IPS-18c (cell line): ENCODE measurements at regions not wholly inside any gene's neighbourhood (a gene's known extent, or its start where the extent isn't known, plus 50 kb on each side); places are given as distances from the start of the nearest gene placed in this dataset.

Experiments used
- H3K4me3 ChIP-seq: 2 replicates; pipeline ENCODE4 v1.7.0; 2013; ENCODE audit warnings: low read depth, mild to moderate bottlenecking, low read length, moderate library complexity; ENCODE audit not compliant: insufficient read depth
- H3K9me3 ChIP-seq: one replicate; pipeline ENCODE4 v1.6.1; 2013; ENCODE audit warnings: mild to moderate bottlenecking, low read length, moderate library complexity; ENCODE audit not compliant: control insufficient read depth, insufficient read depth

DNA sequence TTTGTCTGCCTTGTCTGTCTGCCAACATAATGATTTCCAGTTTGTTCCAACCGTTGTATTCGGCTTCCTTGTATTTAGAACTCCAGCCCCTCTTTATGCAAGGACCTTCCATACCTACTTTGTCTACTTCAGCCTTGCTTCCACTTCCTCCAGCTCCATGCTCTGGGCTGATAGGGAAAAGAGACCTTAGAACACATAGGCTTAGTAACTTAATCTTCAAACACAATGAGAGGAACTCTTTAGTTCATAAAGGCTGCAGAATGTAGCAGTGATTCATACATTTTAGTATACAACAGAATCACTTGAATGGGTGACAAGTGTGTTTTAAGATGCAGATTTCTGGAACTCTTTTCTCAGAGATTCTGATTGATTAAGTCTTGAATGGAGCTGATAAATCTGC is 102.8 kb upstream of the IFNE start:
- H3K4me3 ChIP-seq, result no peak overlapping the region
- H3K9me3 ChIP-seq, result no peaks in the 10 kb centered on the region

DNA sequence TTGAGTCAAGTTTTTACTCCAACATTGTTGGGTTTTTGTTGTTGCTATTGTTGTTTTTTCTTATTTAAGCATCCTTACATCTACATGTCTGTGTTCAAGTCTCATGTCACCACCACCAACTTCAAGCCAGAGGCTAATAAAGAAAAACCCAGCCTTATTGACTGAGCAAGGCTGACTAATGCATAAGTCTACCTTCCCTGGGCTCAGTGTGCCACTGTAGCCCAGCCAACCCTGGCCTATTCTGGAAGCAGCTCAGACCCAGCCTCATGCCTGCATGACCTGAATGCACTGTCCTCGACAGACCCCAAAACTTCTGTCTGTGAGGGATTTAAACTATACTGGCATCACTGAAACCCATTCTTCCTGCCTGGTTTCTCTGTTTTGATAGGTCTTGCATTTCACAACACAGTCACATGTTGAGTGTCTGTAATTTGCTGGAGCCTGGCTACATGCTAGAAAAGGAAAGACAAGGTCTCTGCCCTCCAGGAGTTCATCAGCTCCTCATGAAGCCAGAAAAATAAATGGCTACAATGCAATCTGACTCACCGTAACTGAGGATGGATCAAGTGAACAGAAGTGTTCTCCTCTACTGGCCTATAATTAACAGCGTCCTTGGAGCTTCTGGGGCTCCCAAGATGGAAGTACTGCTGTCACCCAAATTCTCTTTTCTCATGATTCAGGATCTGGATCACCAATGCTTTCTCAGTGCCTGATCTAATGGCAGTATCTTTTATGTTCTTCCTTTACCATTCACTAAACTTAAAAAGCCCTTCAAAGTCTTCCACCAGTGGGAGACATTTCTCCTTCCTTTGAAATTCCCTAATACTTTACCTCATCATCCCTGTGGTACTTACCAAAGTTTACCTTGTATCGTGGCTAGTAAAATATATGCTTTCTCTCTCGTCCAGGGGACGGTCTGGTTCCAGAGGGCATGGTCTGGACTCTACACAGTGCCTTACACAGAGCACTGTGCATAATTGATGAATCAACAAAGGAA is 103.9 kb upstream of the IFNE start:
- H3K4me3 ChIP-seq, result no peak overlapping the region
- H3K9me3 ChIP-seq, result no peaks in the 10 kb centered on the region

DNA sequence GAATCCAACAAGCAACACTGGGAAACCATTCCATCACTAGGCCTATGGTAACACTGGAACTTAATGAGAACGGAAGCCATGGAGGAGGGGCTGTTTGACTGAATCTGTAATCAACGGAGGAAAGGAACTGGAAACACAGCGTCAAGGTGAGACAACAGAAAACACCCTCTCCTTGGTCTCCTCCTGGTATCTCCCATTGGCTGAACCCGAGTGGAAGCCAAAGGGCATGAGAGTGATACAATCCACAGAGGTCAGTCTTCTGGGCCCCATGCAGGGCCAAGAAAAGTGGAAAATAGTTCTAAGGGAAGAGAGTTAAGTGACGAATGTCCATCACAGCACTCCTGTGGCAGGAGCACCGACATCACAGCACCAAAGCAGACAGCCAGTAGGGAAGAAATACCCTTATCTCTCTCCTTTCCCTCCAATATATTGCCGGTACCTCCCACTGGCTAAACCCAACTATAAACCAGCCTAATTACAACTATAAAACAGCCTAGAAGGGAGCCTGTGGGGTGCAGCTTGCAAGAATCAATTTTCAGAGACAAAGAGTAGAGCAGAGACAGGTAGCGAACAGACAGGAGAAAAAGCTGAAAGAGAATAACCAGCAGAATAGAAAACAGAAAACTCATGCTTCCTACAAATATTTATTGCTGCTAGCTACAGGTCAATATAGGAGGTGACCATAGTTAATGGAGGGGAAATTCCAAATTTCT is 107.4 kb upstream of the IFNE start:
- Histone ChIP-seq H3K9me3 (no peaks in the 10 kb centered on the region), H3K4me3 (no peak overlapping the region)

DNA sequence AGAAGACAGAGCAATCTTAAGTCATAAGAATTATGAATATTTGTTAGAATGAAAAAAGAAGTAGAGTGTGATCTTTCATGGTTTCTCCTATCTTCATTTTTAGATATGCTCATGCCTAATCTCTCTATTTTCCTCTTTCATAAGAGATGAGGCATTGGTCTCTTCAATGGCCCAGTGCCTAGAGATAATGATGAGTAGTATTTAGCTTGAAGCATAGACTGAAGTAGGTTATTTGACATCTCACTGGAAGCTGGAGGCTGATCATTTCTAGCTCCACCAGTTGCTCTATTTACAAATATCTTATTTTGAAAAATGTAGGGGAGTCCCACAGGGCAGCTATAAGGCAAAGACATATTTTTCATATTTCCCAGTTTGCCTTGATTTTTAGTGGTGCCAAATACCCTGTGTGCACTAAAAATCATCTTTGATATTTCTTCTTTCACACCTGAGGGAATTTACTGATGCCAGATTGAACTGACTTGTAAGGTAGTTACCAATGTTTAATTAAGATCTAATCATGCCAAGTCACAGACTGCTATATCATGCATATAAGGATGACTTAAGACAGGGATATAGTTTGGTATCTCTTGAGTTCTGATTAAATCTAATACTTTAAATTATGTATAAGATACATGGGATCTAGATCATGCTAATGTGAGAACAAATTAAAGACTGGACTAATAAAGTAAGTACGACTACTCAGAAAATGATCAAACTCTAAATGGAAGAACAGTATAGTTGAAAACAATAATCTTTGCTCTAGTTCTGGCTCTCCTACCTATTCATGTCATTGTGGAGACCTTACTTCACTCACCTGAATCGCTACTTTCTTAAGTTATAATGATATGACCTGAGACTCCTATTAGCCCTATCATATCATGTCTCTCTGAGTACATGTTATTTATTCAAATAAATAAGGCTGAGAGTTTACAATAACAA is 108.2 kb upstream of the IFNE start:
- no peaks in the 10 kb centered on the region for H3K9me3 ChIP-seq
- no peak overlapping the region for H3K4me3 ChIP-seq

DNA sequence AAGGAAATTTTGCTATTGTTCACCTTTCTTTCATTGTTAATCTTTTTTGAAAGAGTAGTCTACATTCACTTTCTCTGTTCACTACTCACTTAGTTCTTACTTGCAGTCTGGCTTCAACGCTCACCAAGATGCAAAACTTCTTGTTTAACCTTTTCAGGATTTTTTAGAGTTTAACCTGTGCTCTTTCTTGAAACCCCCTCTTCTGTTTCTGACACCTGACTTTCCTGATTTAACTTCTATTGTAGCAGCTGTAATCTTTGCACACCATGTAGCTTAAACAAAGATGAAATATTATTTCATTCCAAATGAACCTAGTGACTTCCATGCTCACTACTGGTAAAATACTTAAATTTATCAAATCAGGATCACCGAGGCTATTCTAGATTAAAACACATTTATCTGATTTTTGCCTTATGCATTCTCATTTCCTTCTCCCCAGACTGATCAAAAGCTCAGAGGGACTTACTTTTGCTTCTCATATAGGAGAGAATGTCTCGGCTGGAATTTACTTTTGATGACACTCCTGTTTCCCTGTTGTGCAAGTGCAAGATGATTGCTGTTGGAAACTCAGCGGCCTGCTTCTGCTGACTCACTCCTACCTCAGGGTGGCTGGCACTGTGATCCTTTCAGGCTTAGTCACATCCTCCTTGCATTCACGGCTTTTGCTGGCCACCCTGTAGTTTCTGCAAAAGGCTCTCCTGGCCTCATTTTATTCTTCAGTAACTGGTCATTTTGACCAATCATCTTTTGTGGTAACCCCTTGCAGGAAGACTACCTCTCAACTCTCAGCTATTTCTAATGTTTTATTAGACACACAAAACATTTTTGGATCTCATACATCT is 109.3 kb upstream of the IFNE start:
- no peak overlapping the region for H3K4me3 ChIP-seq
- no peaks in the 10 kb centered on the region for H3K9me3 ChIP-seq

DNA sequence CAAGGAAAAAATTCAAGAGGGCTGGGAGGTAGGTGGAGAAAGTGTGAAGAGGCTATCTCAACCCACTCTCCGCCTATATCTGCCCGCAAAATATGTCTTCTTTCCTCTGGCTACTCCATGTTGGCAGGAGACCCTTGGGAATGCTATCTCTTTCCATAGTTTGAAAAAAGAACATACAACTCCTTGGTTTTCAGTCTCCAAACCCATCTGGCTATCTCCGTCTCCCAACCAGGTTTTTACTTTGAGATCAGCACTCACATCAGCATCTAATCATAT is 109.9 kb upstream of the IFNE start:
- Histone ChIP-seq H3K9me3 (no peaks in the 10 kb centered on the region), H3K4me3 (no peak overlapping the region)

DNA sequence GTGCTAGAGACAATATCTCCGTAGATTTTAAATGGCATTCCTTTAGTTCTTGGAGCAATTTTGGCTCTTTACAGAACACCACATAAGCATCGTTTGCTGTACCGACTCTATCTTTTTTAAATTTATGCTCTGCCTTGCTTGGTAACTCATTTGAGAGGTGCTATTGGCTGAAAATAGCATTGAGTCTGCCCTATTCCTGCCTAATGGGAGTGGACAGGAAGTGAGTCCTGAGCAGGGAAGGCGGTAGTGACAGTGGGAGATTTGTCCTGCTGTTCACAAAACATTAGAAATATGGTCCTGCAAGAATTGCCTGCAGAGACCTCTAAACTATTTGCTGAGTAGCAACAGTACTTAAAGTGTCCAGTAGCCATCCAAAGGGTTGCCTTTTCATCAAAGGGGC is 115.2 kb upstream of the IFNE start:
- Histone ChIP-seq H3K4me3 (no peak overlapping the region), H3K9me3 (no peaks in the 10 kb centered on the region)

DNA sequence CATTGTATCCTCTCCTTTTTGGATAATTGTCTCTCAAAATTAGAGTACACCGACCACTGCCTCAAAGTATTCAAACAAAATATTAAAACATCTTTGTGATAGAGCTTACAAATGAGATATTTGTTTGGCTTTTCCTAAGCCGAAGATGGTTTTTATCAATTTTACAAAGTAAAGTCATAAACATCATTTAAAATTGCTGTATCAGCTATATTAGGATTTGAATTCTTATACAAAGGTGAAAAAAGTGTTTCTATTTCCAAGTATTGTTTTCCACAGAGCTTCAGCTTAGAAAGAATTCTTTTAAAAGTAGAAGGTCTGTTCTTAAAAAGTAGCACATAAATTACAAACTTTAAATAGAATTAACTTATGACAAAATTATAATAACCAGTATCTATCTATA is 116.6 kb upstream of the IFNE start:
- Histone ChIP-seq H3K4me3 (no peak overlapping the region), H3K9me3 (no peaks in the 10 kb centered on the region)

DNA sequence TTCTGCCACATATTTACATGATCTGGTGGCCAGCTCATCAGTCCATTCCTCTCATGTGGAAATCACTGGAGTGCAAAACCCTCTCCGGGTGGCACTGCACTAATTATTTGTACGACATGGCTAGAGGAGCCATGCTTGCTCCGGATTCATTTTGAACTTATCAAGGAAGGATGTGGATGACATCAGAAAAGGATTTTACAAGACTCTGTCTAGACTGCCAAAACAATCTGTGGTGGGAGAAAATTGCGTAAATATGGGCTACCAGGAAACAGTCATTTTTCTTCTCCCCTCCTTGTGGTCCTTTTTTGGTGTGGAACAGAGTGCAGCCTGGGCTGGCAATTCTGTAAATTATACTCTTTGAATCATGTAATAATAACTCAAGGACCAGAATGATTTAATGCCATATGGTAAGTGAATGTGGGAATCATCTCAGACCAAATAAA is 123.4 kb upstream of the IFNE start:
- Histone ChIP-seq H3K9me3 (no peaks in the 10 kb centered on the region), H3K4me3 (no peak overlapping the region)

DNA sequence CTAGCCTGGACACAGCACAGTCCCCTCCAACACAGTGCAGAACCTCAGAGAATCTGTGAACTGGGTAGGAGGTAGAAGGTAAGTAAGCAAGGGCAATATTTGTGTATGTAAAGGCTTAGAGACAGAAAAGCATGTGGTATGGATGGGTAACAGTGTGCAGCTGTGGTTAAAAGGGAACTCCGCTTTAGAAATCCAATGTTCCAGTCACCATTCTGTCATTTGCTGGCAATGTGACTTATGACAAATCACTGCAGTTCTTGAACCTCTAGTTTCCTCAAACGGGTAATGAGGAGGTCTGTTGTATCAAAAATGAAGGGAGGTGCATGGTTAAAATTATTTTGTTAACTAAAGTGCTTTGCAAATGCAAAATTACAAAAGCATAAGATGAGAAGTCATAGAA is 125.5 kb upstream of the IFNE start:
- no peak overlapping the region for H3K4me3 ChIP-seq

DNA sequence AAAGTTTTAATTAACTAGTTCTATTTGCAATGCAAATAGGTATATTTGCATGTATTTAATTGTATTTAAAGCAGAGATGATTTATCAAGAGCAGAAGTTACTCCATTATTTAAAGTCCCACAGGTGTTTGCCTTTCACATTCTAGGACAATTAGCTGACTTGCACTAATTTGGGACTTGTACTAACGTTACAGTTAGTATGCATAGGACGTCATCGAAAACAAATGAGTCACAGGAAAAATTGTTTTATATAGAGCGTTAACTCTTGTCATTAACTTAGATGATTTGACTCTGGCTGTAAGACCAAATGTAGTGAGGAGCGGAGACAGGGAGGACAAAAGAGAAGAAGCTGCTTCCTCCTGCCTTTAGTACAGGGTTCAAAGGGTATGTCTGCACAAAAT is 126.1 kb upstream of the IFNE start:
- Histone ChIP-seq H3K4me3 (no peak overlapping the region), H3K9me3 (no peaks in the 10 kb centered on the region)

More for the DNA sequence above, 125.5 kb upstream of the IFNE start:
- no peaks in the 10 kb centered on the region for H3K9me3 ChIP-seq

DNA sequence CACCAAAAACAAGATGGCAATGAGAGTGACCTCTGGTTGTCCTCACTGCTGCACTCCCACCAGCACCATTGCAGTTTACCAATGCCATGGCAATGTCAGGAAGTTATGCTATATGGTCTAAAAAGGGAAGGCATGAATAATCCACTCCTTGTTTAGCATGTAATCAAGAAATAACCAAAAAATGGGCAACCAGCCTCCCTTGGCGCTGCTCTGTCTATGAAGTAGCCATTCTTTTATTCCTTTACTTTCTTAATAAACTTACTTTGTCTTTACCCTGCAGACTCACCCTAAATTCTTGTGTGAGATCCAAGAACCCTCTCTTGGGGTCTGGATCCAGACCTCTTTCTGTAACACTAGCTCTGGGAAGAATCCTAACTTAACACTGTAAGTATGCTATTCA is 127.4 kb upstream of the IFNE start:
- Histone ChIP-seq H3K4me3 (no peak overlapping the region), H3K9me3 (no peaks in the 10 kb centered on the region)

DNA sequence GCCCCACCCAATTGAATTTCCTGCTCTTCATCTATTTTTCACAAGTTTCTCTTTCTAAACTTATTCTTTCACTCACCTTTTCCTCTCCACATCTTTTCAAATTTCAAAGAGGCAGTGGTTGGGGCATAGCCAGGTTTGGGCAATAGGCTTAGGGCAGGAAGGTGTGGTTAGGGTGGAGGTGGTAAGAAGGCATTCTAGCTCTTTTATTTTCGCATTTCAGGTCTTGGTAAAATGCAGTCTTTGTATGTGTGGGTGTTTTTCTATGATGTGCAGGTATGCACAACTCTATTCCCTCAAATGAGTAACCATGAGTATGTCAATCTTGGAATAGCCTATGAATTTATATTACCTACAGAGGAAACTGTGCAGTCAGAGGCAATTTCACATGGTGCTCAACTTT is 129.8 kb upstream of the IFNE start:
- no peaks in the 10 kb centered on the region for H3K9me3 ChIP-seq
- H3K4me3 ChIP-seq, result no peak overlapping the region

DNA sequence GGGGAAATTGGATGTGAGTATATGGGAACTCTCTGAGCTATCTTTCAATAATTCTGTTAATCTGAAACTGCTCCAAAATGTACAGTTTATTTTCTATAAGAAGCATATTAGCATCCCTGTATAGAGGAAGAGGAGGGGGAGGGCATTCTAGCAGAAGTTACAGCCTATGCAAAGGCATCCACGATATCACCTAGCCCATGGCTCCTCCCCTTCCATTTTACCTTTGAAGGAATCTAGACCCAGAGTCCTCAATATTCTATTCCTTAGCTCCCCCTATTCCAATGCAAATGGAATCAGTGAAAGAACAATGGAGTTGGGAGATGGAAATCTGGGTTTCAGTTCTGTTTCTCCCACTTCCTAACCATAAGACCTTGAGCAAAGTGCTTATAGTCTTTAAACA is 132.9 kb upstream of the IFNE start:
- no peak overlapping the region for H3K4me3 ChIP-seq
- H3K9me3 ChIP-seq, result no peaks in the 10 kb centered on the region

DNA sequence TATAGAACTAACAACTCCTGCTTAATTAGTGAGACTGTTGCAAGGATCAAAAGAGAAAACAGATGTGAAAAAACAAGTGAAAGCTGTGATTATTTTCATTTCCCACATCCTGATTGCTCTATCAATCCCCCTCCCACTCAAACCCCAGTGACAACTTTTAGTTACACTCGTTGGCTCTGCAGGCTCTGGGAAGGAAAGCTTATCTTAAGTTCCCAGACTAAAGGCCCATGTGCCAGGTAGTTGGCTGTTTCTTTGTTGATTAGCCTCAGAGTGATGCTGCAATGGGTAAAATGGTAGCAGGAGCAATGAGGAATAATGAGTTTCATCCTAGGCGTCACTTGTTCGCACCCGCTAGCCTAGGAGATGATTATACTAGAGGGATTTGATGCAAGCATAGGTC is 133.3 kb upstream of the IFNE start:
- no peaks in the 10 kb centered on the region for H3K9me3 ChIP-seq
- no peak overlapping the region for H3K4me3 ChIP-seq

DNA sequence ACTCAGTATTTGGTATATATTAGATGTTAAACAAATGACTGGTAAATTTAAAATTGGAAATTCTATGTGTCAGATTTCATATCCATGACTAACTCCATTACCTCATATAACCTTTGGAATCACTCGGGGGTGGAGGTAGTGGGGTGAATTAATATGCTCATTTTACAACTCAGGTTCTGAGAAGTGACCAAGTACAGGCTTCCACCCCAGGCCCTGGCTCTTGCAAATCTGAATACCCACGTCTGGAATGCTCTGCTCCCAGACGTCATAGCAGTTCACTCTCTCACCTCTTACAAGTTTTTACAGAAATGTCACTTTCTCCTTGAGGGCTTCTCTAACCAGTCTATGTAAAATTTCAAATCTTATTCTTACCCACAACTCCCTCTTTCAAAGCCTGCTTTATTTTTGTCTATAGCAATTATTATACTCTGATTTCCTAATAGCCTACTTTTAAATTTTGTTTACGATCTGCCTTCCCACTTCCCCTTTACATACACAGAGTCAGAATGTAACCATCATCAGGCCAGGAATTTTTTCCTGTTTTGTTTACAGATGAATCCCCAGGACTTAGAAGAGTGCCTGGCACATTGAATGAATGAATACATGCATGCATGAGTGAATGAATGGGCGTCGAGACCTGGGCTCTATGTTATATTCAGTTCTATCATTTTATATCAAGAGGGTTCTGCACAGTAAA is 134.1 kb upstream of the IFNE start:
- Histone ChIP-seq H3K9me3 (no peaks in the 10 kb centered on the region), H3K4me3 (no peak overlapping the region)
